GM12874 (cell line): ENCODE measurements at regions not wholly inside any gene's neighbourhood (a gene's known extent, or its start where the extent isn't known, plus 50 kb on each side); places are given as distances from the start of the nearest gene placed in this dataset.

Experiments used
- CTCF ChIP-seq: IDR thresholded peaks from 2 replicates; pipeline ENCODE4 v1.5.1; 2011; ENCODE audit warnings: low read depth, mild to moderate bottlenecking, control low read depth, low read length, moderate library complexity; ENCODE audit not compliant: insufficient read depth

- TF ChIP-seq CTCF = no peak
These were observed 60.5 kb downstream of the DSEL start for GRCh38 chr18:67455890-67456501.

GRCh38 chr18:67453901-67454300 lies 62.6 kb downstream of the DSEL start:
- no peak for TF ChIP-seq CTCF

DNA sequence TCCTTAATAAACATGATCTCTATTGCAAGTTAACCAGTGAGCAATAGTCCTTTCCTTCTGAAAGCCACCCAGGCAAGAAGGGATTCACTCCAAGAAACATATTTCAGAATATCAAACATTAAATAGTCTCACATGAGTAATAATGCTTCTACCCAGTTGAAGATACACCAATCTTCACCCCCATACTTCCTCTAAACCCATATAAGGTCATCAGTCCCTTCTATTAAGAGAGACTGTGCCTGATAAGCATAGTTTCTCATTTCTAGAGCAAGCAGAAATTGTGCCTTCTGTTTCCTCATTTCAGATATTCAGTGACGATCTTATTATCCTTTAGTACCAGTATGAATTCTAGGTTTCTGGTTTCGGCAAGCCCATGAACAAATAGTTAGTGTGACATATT lies 64.6 kb downstream of the DSEL start:
- no peak for TF ChIP-seq CTCF

- no peak for TF ChIP-seq CTCF
These were observed 82.5 kb downstream of the DSEL start for GRCh38 chr18:67433971-67434370.

- no peak for TF ChIP-seq CTCF
These were observed 83.7 kb downstream of the DSEL start for GRCh38 chr18:67432806-67433205.

DNA sequence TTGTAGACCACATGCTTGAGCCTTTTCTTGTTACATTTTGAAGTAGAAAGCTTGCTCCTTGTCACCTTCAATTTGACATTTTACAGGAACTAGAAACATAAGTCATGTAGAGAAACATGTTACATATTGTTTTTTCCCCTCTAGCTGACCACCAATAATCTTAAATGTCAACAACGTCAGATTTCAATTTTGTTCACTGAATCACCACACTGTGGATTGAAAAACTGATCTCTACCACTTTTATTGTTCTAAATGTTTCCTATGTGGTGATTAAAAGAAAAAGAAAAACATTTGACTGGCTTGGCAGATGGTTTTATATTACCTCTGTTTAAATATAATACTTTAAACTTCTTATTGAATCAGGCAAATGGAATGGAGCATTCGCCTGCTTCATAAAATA lies 87.7 kb downstream of the DSEL start:
- no peak for TF ChIP-seq CTCF

DNA sequence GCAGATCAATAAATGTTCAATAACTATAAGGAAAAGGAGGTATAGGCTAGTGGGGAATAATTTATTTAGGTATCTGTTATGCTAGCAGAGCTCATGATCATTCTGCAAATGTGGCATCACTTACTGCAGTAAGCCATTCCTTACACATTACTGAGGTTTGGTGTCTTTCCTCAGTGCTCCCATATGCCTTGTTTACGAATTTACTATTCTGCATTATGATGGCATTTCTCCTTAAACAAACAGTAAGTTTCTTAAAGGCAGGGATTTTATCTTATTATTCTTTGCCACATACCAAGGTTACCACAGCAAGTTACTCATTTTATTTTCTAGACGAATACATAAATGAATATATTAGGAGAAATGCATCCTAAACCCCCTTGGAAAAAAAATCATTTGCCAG lies 88.4 kb downstream of the DSEL start:
- TF ChIP-seq CTCF = no peak
